ENCODE measurements at regions not wholly inside any gene's neighbourhood (a gene's known extent, or its start where the extent isn't known, plus 50 kb on each side); places are given as distances from the start of the nearest gene placed in this dataset.

- H3K4me3 ChIP-seq (ENCODE audit: insufficient read depth in 1 of 2, low read depth in 1 of 2, low read length in 2 of 2), result no peak overlapping the region
- H3K27me3 ChIP-seq (ENCODE audit: control insufficient read depth in 1 of 2, insufficient read depth in 1 of 2, low read length in 2 of 2), result no peaks in the 10 kb centered on the region
- H3K4me1 ChIP-seq (ENCODE audit: control insufficient read depth, insufficient read depth, low read depth, low read length), result no peaks in the 10 kb centered on the region
- H3K36me3 ChIP-seq (ENCODE audit: control insufficient read depth in 1 of 2, insufficient read depth in 2 of 2, low read depth in 1 of 2, low read length in 2 of 2), result no peaks in the 10 kb centered on the region
- no peak overlapping the region for H3K14ac ChIP-seq (ENCODE audit: low read length in 2 of 2)
- no peak overlapping the region for H4K8ac ChIP-seq (ENCODE audit: low read length)
- no peak overlapping the region for H2BK12ac ChIP-seq (ENCODE audit: low read length in 2 of 2)
- H2BK15ac ChIP-seq (ENCODE audit: low read depth, poor library complexity, severe bottlenecking), result no peak overlapping the region
- H4K91ac ChIP-seq (ENCODE audit: low read length), result no peak overlapping the region
- no peak overlapping the region for H3K23ac ChIP-seq (ENCODE audit: low read length in 2 of 2)
- no peak overlapping the region for H3K9ac ChIP-seq (ENCODE audit: low read length)
- no peak overlapping the region for H2BK5ac ChIP-seq (ENCODE audit: low read depth, low read length, poor library complexity, severe bottlenecking)
- no peak overlapping the region for H3K4ac ChIP-seq (ENCODE audit: low read depth in 1 of 2, low read length in 2 of 2)
- 100% methylated on average over 2 of the region's 4 CpGs for WGBS
- no peak for DNase-seq
- H3K27ac ChIP-seq (ENCODE audit: low read length, poor library complexity, severe bottlenecking), result no peak overlapping the region
- H3K79me1 ChIP-seq (replicated peaks; ENCODE audit: low read length, poor library complexity, severe bottlenecking), result no peaks in the 10 kb centered on the region
- no peak overlapping the region for H2BK120ac ChIP-seq (ENCODE audit: low read depth, low read length)
- no peak overlapping the region for H3K18ac ChIP-seq (ENCODE audit: low read depth in 1 of 2, low read length in 2 of 2)
- no peaks in the 10 kb centered on the region for H3K9me3 ChIP-seq (ENCODE audit: control insufficient read depth, low read length)
- H2AFZ ChIP-seq (ENCODE audit: low read depth, low read length), result no peak overlapping the region
- no peak overlapping the region for H3K4me2 ChIP-seq (ENCODE audit: low read length, poor library complexity, severe bottlenecking)
- H2AK5ac ChIP-seq (ENCODE audit: low read length, severe bottlenecking), result no peak overlapping the region
Measured at GRCh38 chr2:48221846-48222516, 92.5 kb upstream of the FOXN2 start.

- no peak overlapping the region for H3K4ac ChIP-seq (ENCODE audit: low read depth in 1 of 2, low read length in 2 of 2)
- H3K79me1 ChIP-seq (replicated peaks; ENCODE audit: low read length, poor library complexity, severe bottlenecking), result no peaks in the 10 kb centered on the region
- no peak for DNase-seq
- no peak overlapping the region for H3K18ac ChIP-seq (ENCODE audit: low read depth in 1 of 2, low read length in 2 of 2)
- H3K4me2 ChIP-seq (ENCODE audit: low read length, poor library complexity, severe bottlenecking), result no peak overlapping the region
- no peak overlapping the region for H3K9ac ChIP-seq (ENCODE audit: low read length)
- no peak overlapping the region for H3K27ac ChIP-seq (ENCODE audit: low read length, poor library complexity, severe bottlenecking)
- H4K91ac ChIP-seq (ENCODE audit: low read length), result no peak overlapping the region
- no peak overlapping the region for H2BK5ac ChIP-seq (ENCODE audit: low read depth, low read length, poor library complexity, severe bottlenecking)
- H3K4me1 ChIP-seq (ENCODE audit: control insufficient read depth, insufficient read depth, low read depth, low read length), result no peaks in the 10 kb centered on the region
- H3K14ac ChIP-seq (ENCODE audit: low read length in 2 of 2), result no peak overlapping the region
- H3K27me3 ChIP-seq (ENCODE audit: control insufficient read depth in 1 of 2, insufficient read depth in 1 of 2, low read length in 2 of 2), result no peaks in the 10 kb centered on the region
- no peak overlapping the region for H2AFZ ChIP-seq (ENCODE audit: low read depth, low read length)
- no peak overlapping the region for H2AK5ac ChIP-seq (ENCODE audit: low read length, severe bottlenecking)
- H2BK120ac ChIP-seq (ENCODE audit: low read depth, low read length), result no peak overlapping the region
- H3K23ac ChIP-seq (ENCODE audit: low read length in 2 of 2), result no peak overlapping the region
- no peaks in the 10 kb centered on the region for H3K9me3 ChIP-seq (ENCODE audit: control insufficient read depth, low read length)
- no peak overlapping the region for H2BK12ac ChIP-seq (ENCODE audit: low read length in 2 of 2)
- H4K8ac ChIP-seq (ENCODE audit: low read length), result no peak overlapping the region
- 97% methylated on average over 2 of the region's 3 CpGs for WGBS
- no peaks in the 10 kb centered on the region for H3K36me3 ChIP-seq (ENCODE audit: control insufficient read depth in 1 of 2, insufficient read depth in 2 of 2, low read depth in 1 of 2, low read length in 2 of 2)
- H3K4me3 ChIP-seq (ENCODE audit: insufficient read depth in 1 of 2, low read depth in 1 of 2, low read length in 2 of 2), result no peak overlapping the region
- no peak overlapping the region for H2BK15ac ChIP-seq (ENCODE audit: low read depth, poor library complexity, severe bottlenecking)
Measured at GRCh38 chr2:48227617-48228344, 86.7 kb upstream of the FOXN2 start.

- Histone ChIP-seq H2BK5ac (ENCODE audit: low read depth, low read length, poor library complexity, severe bottlenecking) (no peak overlapping the region), H3K14ac (ENCODE audit: low read length in 2 of 2) (no peak overlapping the region), H3K79me1 (replicated peaks; ENCODE audit: low read length, poor library complexity, severe bottlenecking) (no peaks in the 10 kb centered on the region), H2AK5ac (ENCODE audit: low read length, severe bottlenecking) (no peak overlapping the region), H3K4me1 (ENCODE audit: control insufficient read depth, insufficient read depth, low read depth, low read length) (no peaks in the 10 kb centered on the region), H3K18ac (ENCODE audit: low read depth in 1 of 2, low read length in 2 of 2) (no peak overlapping the region), H4K8ac (ENCODE audit: low read length) (no peak overlapping the region), H3K4ac (ENCODE audit: low read depth in 1 of 2, low read length in 2 of 2) (no peak overlapping the region), H2AFZ (ENCODE audit: low read depth, low read length) (no peak overlapping the region), H3K9me3 (ENCODE audit: control insufficient read depth, low read length) (no peaks in the 10 kb centered on the region), H3K23ac (ENCODE audit: low read length in 2 of 2) (no peak overlapping the region), H3K4me3 (ENCODE audit: insufficient read depth in 1 of 2, low read depth in 1 of 2, low read length in 2 of 2) (no peak overlapping the region), H2BK120ac (ENCODE audit: low read depth, low read length) (no peak overlapping the region), H4K91ac (ENCODE audit: low read length) (no peak overlapping the region), H2BK12ac (ENCODE audit: low read length in 2 of 2) (no peak overlapping the region), H3K27me3 (ENCODE audit: control insufficient read depth in 1 of 2, insufficient read depth in 1 of 2, low read length in 2 of 2) (no peaks in the 10 kb centered on the region), H2BK15ac (ENCODE audit: low read depth, poor library complexity, severe bottlenecking) (no peak overlapping the region), H3K9ac (ENCODE audit: low read length) (no peak overlapping the region), H3K27ac (ENCODE audit: low read length, poor library complexity, severe bottlenecking) (no peak overlapping the region), H3K4me2 (ENCODE audit: low read length, poor library complexity, severe bottlenecking) (no peak overlapping the region), H3K36me3 (ENCODE audit: control insufficient read depth in 1 of 2, insufficient read depth in 2 of 2, low read depth in 1 of 2, low read length in 2 of 2) (no peaks in the 10 kb centered on the region)
- 97% methylated on average over 2 of the region's 2 CpGs for WGBS
- no peak for DNase-seq
Measured at GRCh38 chr2:48228345-48228684, 86.2 kb upstream of the FOXN2 start.

DNA sequence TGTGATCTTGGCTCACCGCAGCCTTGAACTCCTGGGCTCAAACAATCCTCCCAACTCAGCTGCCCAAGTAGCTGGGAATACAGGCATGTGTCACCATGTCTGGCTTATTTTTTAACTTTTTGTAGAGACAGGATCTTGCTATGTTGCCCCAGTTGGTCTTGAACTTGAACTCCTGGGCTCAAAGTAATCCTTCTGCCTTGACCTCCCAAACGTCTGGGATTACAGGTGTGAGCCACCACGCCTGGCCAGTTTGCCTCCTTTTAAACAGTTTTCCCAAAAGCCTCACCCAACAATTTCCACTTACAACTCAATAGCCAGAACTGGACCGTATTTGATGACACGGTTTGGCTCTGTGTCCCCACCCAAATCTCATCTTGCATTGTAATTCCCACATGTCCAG lies 85.4 kb upstream of the FOXN2 start:
- Histone ChIP-seq H3K36me3 (ENCODE audit: control insufficient read depth in 1 of 2, insufficient read depth in 2 of 2, low read depth in 1 of 2, low read length in 2 of 2) (no peaks in the 10 kb centered on the region), H3K27me3 (ENCODE audit: control insufficient read depth in 1 of 2, insufficient read depth in 1 of 2, low read length in 2 of 2) (no peaks in the 10 kb centered on the region), H3K18ac (ENCODE audit: low read depth in 1 of 2, low read length in 2 of 2) (no peak overlapping the region), H2BK5ac (ENCODE audit: low read depth, low read length, poor library complexity, severe bottlenecking) (no peak overlapping the region), H2BK15ac (ENCODE audit: low read depth, poor library complexity, severe bottlenecking) (no peak overlapping the region), H3K4me1 (ENCODE audit: control insufficient read depth, insufficient read depth, low read depth, low read length) (no peaks in the 10 kb centered on the region), H2BK120ac (ENCODE audit: low read depth, low read length) (no peak overlapping the region), H3K4ac (ENCODE audit: low read depth in 1 of 2, low read length in 2 of 2) (no peak overlapping the region), H3K79me1 (replicated peaks; ENCODE audit: low read length, poor library complexity, severe bottlenecking) (no peaks in the 10 kb centered on the region), H3K9ac (ENCODE audit: low read length) (no peak overlapping the region), H2AK5ac (ENCODE audit: low read length, severe bottlenecking) (no peak overlapping the region), H3K4me3 (ENCODE audit: insufficient read depth in 1 of 2, low read depth in 1 of 2, low read length in 2 of 2) (no peak overlapping the region), H3K9me3 (ENCODE audit: control insufficient read depth, low read length) (no peaks in the 10 kb centered on the region), H4K8ac (ENCODE audit: low read length) (no peak overlapping the region), H2AFZ (ENCODE audit: low read depth, low read length) (no peak overlapping the region), H3K4me2 (ENCODE audit: low read length, poor library complexity, severe bottlenecking) (no peak overlapping the region), H3K14ac (ENCODE audit: low read length in 2 of 2) (no peak overlapping the region), H3K23ac (ENCODE audit: low read length in 2 of 2) (no peak overlapping the region), H4K91ac (ENCODE audit: low read length) (no peak overlapping the region), H2BK12ac (ENCODE audit: low read length in 2 of 2) (no peak overlapping the region), H3K27ac (ENCODE audit: low read length, poor library complexity, severe bottlenecking) (no peak overlapping the region)
- 92% methylated on average over 4 of the region's 5 CpGs for WGBS
- DNase-seq, result no peak

Data from mesenchymal stem cell (in vitro differentiated cells and primary cell).